ENCODE measurements at regions not wholly inside any gene's neighbourhood (a gene's known extent, or its start where the extent isn't known, plus 50 kb on each side); places are given as distances from the start of the nearest gene placed in this dataset.

DNA sequence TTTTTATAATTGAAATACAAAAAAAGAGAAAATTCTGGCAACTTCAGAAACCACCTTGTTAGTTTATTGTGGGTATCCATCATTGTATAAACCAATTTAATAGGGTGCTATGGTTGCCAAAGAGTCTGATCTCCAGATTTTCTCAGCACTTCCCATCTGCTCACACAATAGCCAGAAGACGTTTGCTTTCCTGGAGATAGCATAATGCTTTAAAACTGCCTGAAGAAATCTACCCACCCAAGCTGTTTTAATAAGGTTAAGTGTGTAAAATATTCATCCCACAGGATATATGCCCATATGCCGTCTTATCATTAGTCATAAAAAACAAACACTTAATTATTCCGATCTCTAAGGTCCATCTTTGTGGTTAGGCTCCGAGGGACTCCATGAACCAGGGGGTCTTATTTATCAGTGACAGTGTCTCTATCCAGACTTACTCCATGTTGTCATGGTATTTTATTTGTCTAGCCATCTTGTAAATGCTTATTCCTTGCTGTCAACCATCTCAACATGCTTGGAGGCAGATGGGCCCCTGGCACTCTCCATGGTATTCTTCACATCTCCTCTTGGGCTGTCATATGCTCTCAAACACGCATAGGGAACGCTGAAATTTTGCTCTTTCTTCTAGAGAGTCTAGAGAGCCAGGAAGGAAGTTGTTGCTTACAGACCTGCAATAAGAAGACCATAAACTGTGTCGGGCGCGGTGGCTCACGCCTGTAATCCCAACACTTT, 58.5 kb downstream of the MAP10 start:
- Histone ChIP-seq H3K27me3 (ENCODE audit: control insufficient read depth in 1 of 2, insufficient read depth in 2 of 2, low read length in 2 of 2) (0 out of 5 replicates have a peak, but pooled peaks cover 0 to 5% of the 10 kb centered on the region in 2 experiments), H3K27ac (ENCODE audit: extremely low read length, insufficient read depth, low read length) (no peak overlapping the region), H3K4me3 (replicated peaks in 1 of 3; ENCODE audit: insufficient read depth in 1 of 3, low read depth in 2 of 3, low read length in 3 of 3) (no peak overlapping the region), H3K9me3 (ENCODE audit: low read length) (no peaks in the 10 kb centered on the region), H3K79me2 (ENCODE audit: insufficient read depth, low read length) (no peaks in the 10 kb centered on the region), H4K20me1 (ENCODE audit: insufficient read depth, low read length) (no peaks in the 10 kb centered on the region), H3K4me2 (ENCODE audit: low read depth, low read length) (no peak overlapping the region), H3K36me3 (replicated peaks in 1 of 2; ENCODE audit: control insufficient read depth in 1 of 2, insufficient read depth in 2 of 2, low read length in 2 of 2) (no peaks in the 10 kb centered on the region), H3K4me1 (ENCODE audit: insufficient read depth, low read length) (no peaks in the 10 kb centered on the region), H2AFZ (ENCODE audit: low read length) (no peak overlapping the region), H3K9ac (ENCODE audit: insufficient read depth, low read depth, low read length) (no peak overlapping the region)
- intact Hi-C loops (cut with micrococcal nuclease; ENCODE audit: unreplicated experiment) = no loop called here
- ChIA-PET CTCF (ENCODE audit: low intra/inter-chr PET ratio, low total read pairs) (no interaction called here), POLR2A (no interaction called here)
- 33% methylated on average over 10 of the region's 10 CpGs for WGBS (ENCODE audit: low lambda C conversion rate)
- no peak for FAIRE-seq
- no peak for TF ChIP-seq CBX1 (IDR thresholded peaks at IDR 0.05; ENCODE audit: low read depth)
- no peak for TF ChIP-seq SMAD9 (CRISPR knock-in tag; IDR thresholded peaks at IDR 0.05)
- no peak for TF ChIP-seq ZNF782 (CRISPR knock-in tag; IDR thresholded peaks at IDR 0.05; ENCODE audit: borderline replicate concordance)
- no peak for TF ChIP-seq GMEB1 (CRISPR knock-in tag; IDR thresholded peaks at IDR 0.05; ENCODE audit: borderline replicate concordance)
- TF ChIP-seq GTF2F1 (IDR thresholded peaks at IDR 0.05; ENCODE audit: low read length) = no peak
- TF ChIP-seq ZFP82 (CRISPR knock-in tag; IDR thresholded peaks at IDR 0.05; ENCODE audit: borderline replicate concordance) = no peak
- TF ChIP-seq HNF4G (IDR thresholded peaks at IDR 0.05; ENCODE audit: borderline replicate concordance, low read depth, low read length) = no peak
- no peak for TF ChIP-seq HNF4G (CRISPR knock-in tag; IDR thresholded peaks at IDR 0.05; ENCODE audit: borderline replicate concordance, low read depth)
- BruUV-seq (replicated peaks) = no TSS peak
- ATAC-seq = no peak
- no peak for DNase-seq (ENCODE audit: low spot score)
- in situ Hi-C loops (cut with HindIII; ENCODE audit: extremely low pct_ligation_motif_present, low pct_unique_long_range_greater_than_20kb) = no loop called here
